ENCODE measurements at regions not wholly inside any gene's neighbourhood (a gene's known extent, or its start where the extent isn't known, plus 50 kb on each side); places are given as distances from the start of the nearest gene placed in this dataset.

GRCh38 chr10:21084700-21085099, 187.6 kb upstream of the NEBL start:
- DNase-seq (ENCODE audit: low spot score), result no peak

GRCh38 chr10:21083861-21084260, 186.8 kb upstream of the NEBL start:
- no peak for DNase-seq (ENCODE audit: low spot score)

GRCh38 chr10:21082206-21082605, 185.1 kb upstream of the NEBL start:
- no peak for DNase-seq (ENCODE audit: low spot score)

- DNase-seq (ENCODE audit: low spot score), result no peak
Measured at GRCh38 chr10:21080261-21080660, 183.2 kb upstream of the NEBL start.

- no peak for DNase-seq (ENCODE audit: low spot score)
Measured at GRCh38 chr10:21079330-21079658, 182.2 kb upstream of the NEBL start.

- peak; percentile 73 for DNase-seq (ENCODE audit: low spot score)
Measured at GRCh38 chr10:21078410-21079329, 181.6 kb upstream of the NEBL start.

- no peak for DNase-seq (ENCODE audit: low spot score)
Measured at GRCh38 chr10:21077681-21078080, 180.6 kb upstream of the NEBL start.

GRCh38 chr10:21076381-21076780, 179.3 kb upstream of the NEBL start:
- DNase-seq (ENCODE audit: low spot score), result no peak

- no peak for DNase-seq (ENCODE audit: low spot score)
Measured at GRCh38 chr10:21075880-21076279, 178.8 kb upstream of the NEBL start.

- no peak for DNase-seq (ENCODE audit: low spot score)
Measured at GRCh38 chr10:21071001-21071673, 174.0 kb upstream of the NEBL start.

GRCh38 chr10:21069929-21070700, 173.0 kb upstream of the NEBL start:
- no peak for DNase-seq (ENCODE audit: low spot score)

- DNase-seq (ENCODE audit: low spot score), result no peak
Measured at GRCh38 chr10:21069278-21069677, 172.2 kb upstream of the NEBL start.

GRCh38 chr10:21068026-21068656, 171.0 kb upstream of the NEBL start:
- no peak for DNase-seq (ENCODE audit: low spot score)

GRCh38 chr10:21065621-21066248, 168.6 kb upstream of the NEBL start:
- no peak for DNase-seq (ENCODE audit: low spot score)

- no peak for DNase-seq (ENCODE audit: low spot score)
Measured at GRCh38 chr10:21061982-21062381, 164.9 kb upstream of the NEBL start.

GRCh38 chr10:21061184-21061583, 164.1 kb upstream of the NEBL start:
- no peak for DNase-seq (ENCODE audit: low spot score)

GRCh38 chr10:21060626-21061025, 163.5 kb upstream of the NEBL start:
- DNase-seq (ENCODE audit: low spot score), result no peak

- DNase-seq (ENCODE audit: low spot score), result no peak
Measured at GRCh38 chr10:21057989-21058388, 160.9 kb upstream of the NEBL start.

- DNase-seq (ENCODE audit: low spot score), result no peak
Measured at GRCh38 chr10:21057436-21057835, 160.3 kb upstream of the NEBL start.

- no peak for DNase-seq (ENCODE audit: low spot score)
Measured at GRCh38 chr10:21056461-21056860, 159.3 kb upstream of the NEBL start.

- no peak for DNase-seq (ENCODE audit: low spot score)
Measured at GRCh38 chr10:21055339-21056135, 158.4 kb upstream of the NEBL start.

Measured in AG20443 (cell line).